IMR-90 (cell line): ENCODE measurements at regions not wholly inside any gene's neighbourhood (a gene's known extent, or its start where the extent isn't known, plus 50 kb on each side); places are given as distances from the start of the nearest gene placed in this dataset.

Source experiments
- ATAC-seq: fragments of 200-7000 bp; cut with Tn5 transposase; 2 replicates; pipeline ENCODE4 v1.9.1; 2020; ENCODE audit warnings: low read depth, mild to moderate bottlenecking, moderate library complexity
- BruUV-seq: library from RNA; stranded (reverse); fragments of 400-500 nt; replicated peaks from 2 replicates; lab custom pipeline; 2021; lab: Mats Ljungman, UMichigan
- CTCF ChIA-PET: fragments of 300-600 bp; formaldehyde crosslinking; extraction: SDS; loops from one replicate; lab custom pipeline; 2021; ENCODE audit warnings: antibody characterized with exemption; lab: Yijun Ruan, JAX
- POLR2A ChIA-PET: fragments of 300-600 bp; sonication (Branson Sonifier 250); formaldehyde crosslinking; loops from one replicate; lab custom pipeline; 2022; ENCODE audit warnings: antibody characterized with exemption; ENCODE audit not compliant: unreplicated experiment; lab: Charles Lee
- DNase-seq: peaks from one replicate; pipeline ENCODE4 v3.0.0; 2013
- H2AFZ ChIP-seq: replicated peaks from 2 replicates; pipeline ENCODE3; 2013; ENCODE audit warnings: low read length, mild to moderate bottlenecking; ENCODE audit not compliant: poor library complexity
- H2AK5ac ChIP-seq: 2 replicates; pipeline ENCODE4 v1.6.1; 2013; ENCODE audit warnings: low read depth, low read length, inconsistent platforms
- H2AK9ac ChIP-seq: replicated peaks from 2 replicates; pipeline ENCODE3; 2013; ENCODE audit warnings: mild to moderate bottlenecking, low read depth, low read length, moderate library complexity; ENCODE audit not compliant: poor library complexity
- H2BK120ac ChIP-seq: 2 replicates; pipeline ENCODE4 v1.6.1; 2013; ENCODE audit warnings: low read depth, low read length, inconsistent platforms
- H2BK15ac ChIP-seq: 3 replicates; pipeline ENCODE4 v1.6.1; 2013; ENCODE audit warnings: low read depth, low read length, inconsistent platforms
- H2BK20ac ChIP-seq: 2 replicates; pipeline ENCODE4 v1.6.1; 2013; ENCODE audit warnings: low read depth, mild to moderate bottlenecking, inconsistent platforms, low read length, moderate library complexity
- H2BK5ac ChIP-seq: 2 replicates; pipeline ENCODE4 v1.6.1; 2013; ENCODE audit warnings: mild to moderate bottlenecking, low read depth, low read length, inconsistent platforms; ENCODE audit not compliant: poor library complexity, severe bottlenecking
- H3K14ac ChIP-seq: replicated peaks from 2 replicates; pipeline ENCODE4 v1.6.1; 2013; ENCODE audit warnings: low read depth, low read length, inconsistent platforms
- H3K18ac ChIP-seq: 2 replicates; pipeline ENCODE4 v1.6.1; 2013; ENCODE audit warnings: low read depth, low read length, control low read depth
- H3K23ac ChIP-seq: 2 replicates; pipeline ENCODE4 v1.6.1; 2013; ENCODE audit warnings: low read depth, low read length, inconsistent platforms
- H3K27ac ChIP-seq: 2 replicates; pipeline ENCODE4 v1.5.1; 2013; ENCODE audit warnings: mild to moderate bottlenecking, control low read depth, low read length; ENCODE audit not compliant: insufficient read depth
- H3K27me3 ChIP-seq: 2 replicates; pipeline ENCODE4 v1.6.1; 2013; ENCODE audit warnings: low read length; ENCODE audit not compliant: control insufficient read depth, insufficient read depth
- H3K36me3 ChIP-seq: 2 replicates; pipeline ENCODE4 v1.6.1; 2013; ENCODE audit warnings: low read length, mixed read lengths; ENCODE audit not compliant: control insufficient read depth, insufficient read depth
- H3K4ac ChIP-seq: 2 replicates; pipeline ENCODE4 v1.6.1; 2013; ENCODE audit warnings: low read depth, low read length, inconsistent platforms
- H3K4me1 ChIP-seq: 2 replicates; pipeline ENCODE4 v1.6.1; 2013; ENCODE audit warnings: low read length, mixed read lengths; ENCODE audit not compliant: control insufficient read depth, insufficient read depth
- H3K4me2 ChIP-seq: 2 replicates; pipeline ENCODE4 v1.6.1; 2013; ENCODE audit warnings: low read depth, mild to moderate bottlenecking, control low read depth, low read length, moderate library complexity
- H3K4me3 ChIP-seq: 2 replicates; pipeline ENCODE4 v1.5.1; 2013; ENCODE audit warnings: low read depth, mild to moderate bottlenecking, control low read depth, low read length, moderate library complexity; ENCODE audit not compliant: insufficient read depth
- H3K56ac ChIP-seq: 2 replicates; pipeline ENCODE4 v1.6.1; 2013; ENCODE audit warnings: low read length, inconsistent platforms; ENCODE audit not compliant: insufficient read depth; ENCODE audit errors: extremely low read depth
- H3K79me1 ChIP-seq, 2 experiments: 2 replicates each; pipeline ENCODE4 v1.6.1; 2013; ENCODE audit warnings: low read length in 2 of 2, inconsistent platforms in 1 of 2, low read depth in 1 of 2
- H3K9ac ChIP-seq: 2 replicates; pipeline ENCODE4 v1.6.1; 2013; ENCODE audit warnings: low read depth, low read length, control low read depth
- H3K9me1 ChIP-seq: 2 replicates; pipeline ENCODE4 v1.6.1; 2013; ENCODE audit warnings: low read length, inconsistent platforms; ENCODE audit not compliant: insufficient read depth
- H3K9me3 ChIP-seq: 2 replicates; pipeline ENCODE4 v1.6.1; 2013; ENCODE audit warnings: low read length; ENCODE audit not compliant: control insufficient read depth, insufficient read depth
- H4K20me1 ChIP-seq: 2 replicates; pipeline ENCODE4 v1.6.1; 2013; ENCODE audit warnings: low read length, inconsistent platforms; ENCODE audit not compliant: insufficient read depth
- H4K5ac ChIP-seq: 2 replicates; pipeline ENCODE4 v1.6.1; 2013; ENCODE audit warnings: mild to moderate bottlenecking, low read depth, low read length, control low read depth
- H4K8ac ChIP-seq, 2 experiments: 2 replicates each; pipeline ENCODE4 v1.6.1; 2013; ENCODE audit warnings: low read depth in 2 of 2, low read length in 2 of 2, control low read depth in 1 of 2, inconsistent platforms in 1 of 2
- H4K91ac ChIP-seq: 2 replicates; pipeline ENCODE4 v1.6.1; 2013; ENCODE audit warnings: low read depth, low read length, inconsistent platforms; ENCODE audit not compliant: insufficient read depth
- BHLHE40 ChIP-seq: fragments of 150-350 bp; IDR thresholded peaks from 2 replicates; pipeline ENCODE4 v1.6.1; 2016; ENCODE audit warnings: mild to moderate bottlenecking, low read depth, low read length
- CEBPB ChIP-seq: IDR thresholded peaks from 2 replicates; pipeline ENCODE4 v1.6.1; 2012; ENCODE audit warnings: low read depth, low read length, improper control_type of control experiment
- CHD1 ChIP-seq: IDR thresholded peaks from 2 replicates; pipeline ENCODE4 v1.6.1; 2012; ENCODE audit warnings: low read depth, low read length, improper control_type of control experiment
- ELK1 ChIP-seq: fragments of 150-350 bp; IDR thresholded peaks from 2 replicates; pipeline ENCODE4 v1.6.1; 2016; ENCODE audit warnings: low read depth, mild to moderate bottlenecking, low read length, moderate library complexity, borderline replicate concordance
- FOS ChIP-seq: fragments of 150-350 bp; IDR thresholded peaks from 2 replicates; pipeline ENCODE4 v1.6.1; 2016; ENCODE audit warnings: low read depth, low read length
- MAFK ChIP-seq: IDR thresholded peaks from 2 replicates; pipeline ENCODE4 v1.6.1; 2012; ENCODE audit warnings: low read depth, low read length, improper control_type of control experiment
- MAZ ChIP-seq: IDR thresholded peaks from 2 replicates; pipeline ENCODE4 v1.6.1; 2012; ENCODE audit warnings: low read depth, mild to moderate bottlenecking, low read length, improper control_type of control experiment, moderate library complexity, borderline replicate concordance
- MXI1 ChIP-seq: IDR thresholded peaks from 2 replicates; pipeline ENCODE4 v1.6.1; 2012; ENCODE audit warnings: low read depth, mild to moderate bottlenecking, low read length, moderate library complexity, borderline replicate concordance
- NFE2L2 ChIP-seq: fragments of 150-350 bp; IDR thresholded peaks from 2 replicates; pipeline ENCODE4 v1.6.1; 2016; ENCODE audit warnings: low read depth, mild to moderate bottlenecking, low read length
- POLR2A ChIP-seq: IDR thresholded peaks from 2 replicates; pipeline ENCODE4 v1.6.1; 2012; ENCODE audit warnings: mild to moderate bottlenecking, low read depth, low read length
- RAD21 ChIP-seq: IDR thresholded peaks from 2 replicates; pipeline ENCODE4 v1.6.1; 2012; ENCODE audit warnings: low read length, improper control_type of control experiment
- RCOR1 ChIP-seq: IDR thresholded peaks from 2 replicates; pipeline ENCODE4 v1.6.1; 2012; ENCODE audit warnings: mild to moderate bottlenecking, low read length, improper control_type of control experiment; ENCODE audit not compliant: insufficient replicate concordance
- RFX5 ChIP-seq: IDR thresholded peaks from 2 replicates; pipeline ENCODE4 v1.8.0; 2012; ENCODE audit warnings: low read depth, mild to moderate bottlenecking, low read length, moderate library complexity
- SMC3 ChIP-seq: fragments of 150-350 bp; IDR thresholded peaks from 2 replicates; pipeline ENCODE4 v1.6.1; 2016; ENCODE audit warnings: low read depth, mild to moderate bottlenecking, antibody characterized with exemption, low read length, moderate library complexity
- WGBS, 2 experiments: methylation state at CpG; one replicate each; pipeline versions ENCODE4 v1.1.5 to v1.1.7; 2013; ENCODE audit warnings: missing lambda C conversion rate in 2 of 2; ENCODE audit not compliant: insufficient read length in 1 of 2; ENCODE audit errors: extremely low coverage in 2 of 2; 5-methylcytosine and 5-hydroxymethylcytosine counted together
- dilution Hi-C: fragments of 300-500 bp; cut with HindIII; formaldehyde crosslinking; loops from one replicate; pipeline ENCODE4 v1.14.3; 2018; ENCODE audit warnings: low sequenced_read_pairs; ENCODE audit not compliant: unreplicated experiment
- in situ Hi-C: fragments of 300-500 bp; cut with MboI; formaldehyde crosslinking; loops from 3 replicates; pipeline ENCODE4 v1.14.3; 2019; ENCODE audit warnings: low sequenced_read_pairs, inconsistent platforms, mixed read lengths
- intact Hi-C: fragments of 100-400 bp; cut with micrococcal nuclease; formaldehyde crosslinking; loops from 2 replicates; pipeline ENCODE4 v1.10.0; 2022
- TF ChIP-seq, protein P1 (sequence below): fragments of 150-350 bp; IDR thresholded peaks from 2 replicates; pipeline ENCODE4 v1.6.1; 2017; ENCODE audit warnings: mild to moderate bottlenecking, antibody characterized with exemption, low read length, low read depth
- TF ChIP-seq, protein P2 (sequence below): conservative IDR thresholded peaks from 2 replicates; pipeline ENCODE4 v1.5.1; 2012; ENCODE audit warnings: mild to moderate bottlenecking, low read depth, low read length, improper control_type of control experiment

GRCh38 chr6:74753883-74754600 is 451.8 kb downstream of the COL12A1 start:
- Histone ChIP-seq H2BK5ac (no peak overlapping the region), H2AFZ (no peak overlapping the region), H2AK5ac (no peak overlapping the region), H3K4ac (no peak overlapping the region), H2AK9ac (no peak overlapping the region), H2BK120ac (no peak overlapping the region), H3K9ac (no peak overlapping the region), H3K36me3 (no peaks in the 10 kb centered on the region), H2BK15ac (no peak overlapping the region), H4K20me1 (no peaks in the 10 kb centered on the region), H4K5ac (no peak overlapping the region), H3K27me3 (no peaks in the 10 kb centered on the region), H3K79me1 (no peaks in the 10 kb centered on the region), H3K18ac (no peak overlapping the region), H4K91ac (no peak overlapping the region), H3K4me2 (no peak overlapping the region), H3K9me1 (peaks cover 3% of the 10 kb centered on the region; the same call in 1 of the 2 replicates), H3K56ac (no peak overlapping the region), H3K4me1 (peaks cover 3% of the 10 kb centered on the region; the same call in 1 of the 2 replicates), H3K23ac (no peak overlapping the region), H2BK20ac (no peak overlapping the region), H3K27ac (no peak overlapping the region), H4K8ac (no peak overlapping the region), H3K14ac (no peak overlapping the region), H3K9me3 (no peaks in the 10 kb centered on the region), H3K4me3 (no peak overlapping the region)
- POLR2A ChIA-PET, result no interaction called here
- no CpG with 5 or more reads among the region's 2 CpGs for WGBS, 2 experiments
- in situ Hi-C loops (no loop called here), intact Hi-C loops (no loop called here), dilution Hi-C loops (no loop called here)
- no peak for TF ChIP-seq RCOR1
- no peak for TF ChIP-seq MAZ
- TF ChIP-seq, protein P1, sequence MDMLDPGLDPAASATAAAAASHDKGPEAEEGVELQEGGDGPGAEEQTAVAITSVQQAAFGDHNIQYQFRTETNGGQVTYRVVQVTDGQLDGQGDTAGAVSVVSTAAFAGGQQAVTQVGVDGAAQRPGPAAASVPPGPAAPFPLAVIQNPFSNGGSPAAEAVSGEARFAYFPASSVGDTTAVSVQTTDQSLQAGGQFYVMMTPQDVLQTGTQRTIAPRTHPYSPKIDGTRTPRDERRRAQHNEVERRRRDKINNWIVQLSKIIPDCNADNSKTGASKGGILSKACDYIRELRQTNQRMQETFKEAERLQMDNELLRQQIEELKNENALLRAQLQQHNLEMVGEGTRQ, result no peak
- no peak for TF ChIP-seq RFX5
- TF ChIP-seq, protein P2, sequence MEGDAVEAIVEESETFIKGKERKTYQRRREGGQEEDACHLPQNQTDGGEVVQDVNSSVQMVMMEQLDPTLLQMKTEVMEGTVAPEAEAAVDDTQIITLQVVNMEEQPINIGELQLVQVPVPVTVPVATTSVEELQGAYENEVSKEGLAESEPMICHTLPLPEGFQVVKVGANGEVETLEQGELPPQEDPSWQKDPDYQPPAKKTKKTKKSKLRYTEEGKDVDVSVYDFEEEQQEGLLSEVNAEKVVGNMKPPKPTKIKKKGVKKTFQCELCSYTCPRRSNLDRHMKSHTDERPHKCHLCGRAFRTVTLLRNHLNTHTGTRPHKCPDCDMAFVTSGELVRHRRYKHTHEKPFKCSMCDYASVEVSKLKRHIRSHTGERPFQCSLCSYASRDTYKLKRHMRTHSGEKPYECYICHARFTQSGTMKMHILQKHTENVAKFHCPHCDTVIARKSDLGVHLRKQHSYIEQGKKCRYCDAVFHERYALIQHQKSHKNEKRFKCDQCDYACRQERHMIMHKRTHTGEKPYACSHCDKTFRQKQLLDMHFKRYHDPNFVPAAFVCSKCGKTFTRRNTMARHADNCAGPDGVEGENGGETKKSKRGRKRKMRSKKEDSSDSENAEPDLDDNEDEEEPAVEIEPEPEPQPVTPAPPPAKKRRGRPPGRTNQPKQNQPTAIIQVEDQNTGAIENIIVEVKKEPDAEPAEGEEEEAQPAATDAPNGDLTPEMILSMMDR, result no peak
- no peak for TF ChIP-seq BHLHE40
- TF ChIP-seq MXI1, result no peak
- TF ChIP-seq FOS, result no peak
- no peak for TF ChIP-seq POLR2A
- no peak for TF ChIP-seq ELK1
- TF ChIP-seq MAFK, result no peak
- no peak for TF ChIP-seq RAD21
- TF ChIP-seq SMC3, result no peak
- TF ChIP-seq CHD1, result no peak
- TF ChIP-seq NFE2L2, result no peak
- TF ChIP-seq CEBPB, result no peak
- DNase-seq (no peak), ATAC-seq (no peak)
- CTCF ChIA-PET, result no interaction called here
- no TSS peak for BruUV-seq
